CD14-positive monocyte (primary cell): ENCODE measurements at regions not wholly inside any gene's neighbourhood (a gene's known extent, or its start where the extent isn't known, plus 50 kb on each side); places are given as distances from the start of the nearest gene placed in this dataset.

Experiments used
- DNase-seq, 3 donors: peaks; one replicate each; pipeline ENCODE4 v3.0.0-alpha.2; 2011 to 2022
- H2AFZ ChIP-seq: 2 replicates; pipeline ENCODE4 v1.6.0; 2012; ENCODE audit warnings: mild to moderate bottlenecking, low read depth, low read length, inconsistent platforms; ENCODE audit not compliant: insufficient read depth, poor library complexity, severe bottlenecking
- H3K27ac ChIP-seq, 2 donors: 1 replicate in 1 of 2; 2 replicates in 1 of 2; pipeline ENCODE4 v1.5.1; 2012 to 2013; ENCODE audit warnings: low read length in 2 of 2, control low read depth in 1 of 2, inconsistent platforms in 1 of 2, low read depth in 1 of 2, mild to moderate bottlenecking in 1 of 2
- H3K27me3 ChIP-seq, 2 donors: one replicate each; pipeline versions ENCODE4 v1.6.0 to v1.6.1; 2011 to 2013; ENCODE audit warnings: low read length in 2 of 2; ENCODE audit not compliant: control insufficient read depth in 2 of 2, insufficient read depth in 2 of 2
- H3K36me3 ChIP-seq, 2 donors: replicated peaks in 1 of 2; 1 replicate in 1 of 2; 2 replicates in 1 of 2; pipeline versions ENCODE4 v1.5.1 to v1.6.1; 2012 to 2013; ENCODE audit warnings: low read length in 2 of 2, control low read depth in 1 of 2, inconsistent platforms in 1 of 2, mild to moderate bottlenecking in 1 of 2; ENCODE audit not compliant: insufficient read depth in 2 of 2, control insufficient read depth in 1 of 2
- H3K4me1 ChIP-seq, 2 donors: 1 replicate in 1 of 2; 2 replicates in 1 of 2; pipeline versions ENCODE4 v1.5.1 to v1.6.1; 2012 to 2013; ENCODE audit warnings: low read length in 2 of 2, control low read depth in 1 of 2, inconsistent platforms in 1 of 2, mild to moderate bottlenecking in 1 of 2, moderate library complexity in 1 of 2; ENCODE audit not compliant: insufficient read depth in 2 of 2, control insufficient read depth in 1 of 2
- H3K4me2 ChIP-seq: replicated peaks from 2 replicates; pipeline ENCODE3; 2012; ENCODE audit warnings: low read length, moderate library complexity, mild to moderate bottlenecking; ENCODE audit not compliant: poor library complexity, severe bottlenecking; ENCODE audit errors: extremely low read depth
- H3K4me3 ChIP-seq, 3 experiments: fragments of 200-600 bp in 1 of 3; sonication (generic) in 1 of 3; replicated peaks in 1 of 3; 1 replicate in 2 of 3; 2 replicates in 1 of 3; pipeline ENCODE4 v1.5.1; 2011 to 2013; ENCODE audit warnings: low read length in 3 of 3, mild to moderate bottlenecking in 3 of 3, control low read depth in 2 of 3, low read depth in 2 of 3, inconsistent platforms in 1 of 3, moderate library complexity in 1 of 3
- H3K79me2 ChIP-seq: 2 replicates; pipeline ENCODE4 v1.6.0; 2012; ENCODE audit warnings: mild to moderate bottlenecking, control low read depth, inconsistent platforms, low read length, moderate library complexity; ENCODE audit not compliant: insufficient read depth
- H3K9ac ChIP-seq: 2 replicates; pipeline ENCODE4 v1.6.0; 2017; ENCODE audit warnings: low read length, mild to moderate bottlenecking; ENCODE audit not compliant: insufficient read depth, poor library complexity, severe bottlenecking
- H3K9me3 ChIP-seq, 2 donors: replicated peaks in 1 of 2; 1 replicate in 1 of 2; 2 replicates in 1 of 2; pipeline versions ENCODE4 v1.5.1 to v1.6.1; 2012 to 2013; ENCODE audit warnings: low read length in 2 of 2, control low read depth in 1 of 2; ENCODE audit not compliant: control insufficient read depth in 1 of 2, insufficient read depth in 1 of 2
- H4K20me1 ChIP-seq: 2 replicates; pipeline ENCODE4 v1.6.0; 2012; ENCODE audit warnings: mild to moderate bottlenecking, low read length, control low read depth, moderate library complexity; ENCODE audit not compliant: insufficient read depth
- H3K27ac Mint-ChIP-seq, 7 donors: one replicate each; pipeline ENCODE4 v1.8.0; 2020; ENCODE audit warnings: mild to moderate bottlenecking in 7 of 7, mixed read lengths in 7 of 7, moderate library complexity in 6 of 7, inconsistent platforms in 2 of 7
- H3K27me3 Mint-ChIP-seq, 3 donors: one replicate each; pipeline ENCODE4 v1.8.0; 2021 to 2022; ENCODE audit warnings: low read depth in 3 of 3, mild to moderate bottlenecking in 3 of 3, mixed read lengths in 3 of 3, moderate library complexity in 3 of 3, inconsistent platforms in 1 of 3
- H3K36me3 Mint-ChIP-seq, 2 donors: one replicate each; pipeline ENCODE4 v1.8.0; 2020; ENCODE audit warnings: mixed read lengths in 2 of 2, inconsistent platforms in 1 of 2, mild to moderate bottlenecking in 1 of 2
- H3K4me1 Mint-ChIP-seq: one replicate; pipeline ENCODE4 v1.8.0; 2020; ENCODE audit warnings: mild to moderate bottlenecking, mixed read lengths
- H3K4me3 Mint-ChIP-seq, 2 donors: one replicate each; pipeline ENCODE4 v1.8.0; 2020; ENCODE audit warnings: mild to moderate bottlenecking in 2 of 2, mixed read lengths in 2 of 2, moderate library complexity in 1 of 2
- H3K9me3 Mint-ChIP-seq, 7 donors: one replicate each; pipeline ENCODE4 v1.8.0; 2020 to 2022; ENCODE audit warnings: mixed read lengths in 7 of 7, mild to moderate bottlenecking in 6 of 7, moderate library complexity in 6 of 7, inconsistent platforms in 2 of 7
- CTCF ChIP-seq: fragments of 200-600 bp; IDR thresholded peaks from one replicate; pipeline ENCODE4 v1.8.0; 2022; ENCODE audit warnings: antibody characterized with exemption, mild to moderate bottlenecking
- WGBS: methylation state at CpG from one replicate; pipeline ENCODE4 v1.1.5; 2013; ENCODE audit warnings: missing lambda C conversion rate; ENCODE audit not compliant: insufficient coverage; 5-methylcytosine and 5-hydroxymethylcytosine counted together
- intact Hi-C, 2 donors: fragments of 100-400 bp; cut with micrococcal nuclease; formaldehyde crosslinking; loops; one replicate each; pipeline versions ENCODE4 v1.15.0 to v1.15.1; 2023

- no peak overlapping the region for H3K9ac ChIP-seq
Measured at GRCh38 chr4:144411119-144411518, 234.8 kb upstream of the HHIP start.

GRCh38 chr4:144411700-144412099 is 234.3 kb upstream of the HHIP start:
- no peaks in the 10 kb centered on the region for H4K20me1 ChIP-seq
- peaks cover 0 to 2% (median 0%) of the 10 kb centered on the region in 7 donors for H3K9me3 Mint-ChIP-seq
- H3K4me1 ChIP-seq, result no peaks in the 10 kb centered on the region
- H3K4me1 Mint-ChIP-seq, result no peaks in the 10 kb centered on the region
- H3K36me3 ChIP-seq, result no peaks in the 10 kb centered on the region
- no peak overlapping the region for H3K9ac ChIP-seq
- no peak for TF ChIP-seq CTCF
- H3K27ac ChIP-seq, result no peak overlapping the region
- no peak overlapping the region for H2AFZ ChIP-seq
- no peaks in the 10 kb centered on the region for H3K27me3 ChIP-seq
- no peaks in the 10 kb centered on the region for H3K36me3 Mint-ChIP-seq
- H3K27me3 Mint-ChIP-seq, result peaks cover 0 to 4% (median 3%) of the 10 kb centered on the region in 3 donors
- no peak overlapping the region for H3K4me3 Mint-ChIP-seq
- intact Hi-C loops, result no loop called here
- H3K9me3 ChIP-seq, result no peaks in the 10 kb centered on the region
- H3K27ac Mint-ChIP-seq, result no peak overlapping the region
- H3K4me3 ChIP-seq, result no peak overlapping the region
- no peaks in the 10 kb centered on the region for H3K79me2 ChIP-seq
- H3K4me2 ChIP-seq, result no peak overlapping the region
- DNase-seq, result no peak

More at GRCh38 chr4:144411119-144411518, 234.8 kb upstream of the HHIP start:
- Histone ChIP-seq H3K27ac (no peak overlapping the region), H3K27me3 (no peaks in the 10 kb centered on the region), H3K4me2 (no peak overlapping the region), H3K4me3 (no peak overlapping the region), H3K36me3 (no peaks in the 10 kb centered on the region), H3K9me3 (no peaks in the 10 kb centered on the region), H3K79me2 (no peaks in the 10 kb centered on the region), H3K4me1 (no peaks in the 10 kb centered on the region), H4K20me1 (no peaks in the 10 kb centered on the region), H2AFZ (no peak overlapping the region)
- TF ChIP-seq CTCF, result no peak
- no peak overlapping the region for H3K4me3 Mint-ChIP-seq
- H3K27ac Mint-ChIP-seq, result no peak overlapping the region
- no CpG with 5 or more reads among the region's 1 CpG for WGBS
- H3K4me1 Mint-ChIP-seq, result no peaks in the 10 kb centered on the region
- peaks cover 0 to 2% (median 0%) of the 10 kb centered on the region in 7 donors for H3K9me3 Mint-ChIP-seq
- peaks cover 0 to 1% (median 0%) of the 10 kb centered on the region in 3 donors for H3K27me3 Mint-ChIP-seq
- no peaks in the 10 kb centered on the region for H3K36me3 Mint-ChIP-seq
- intact Hi-C loops, result no loop called here
- no peak for DNase-seq
